HEK293T (cell line): ENCODE measurements at regions not wholly inside any gene's neighbourhood (a gene's known extent, or its start where the extent isn't known, plus 50 kb on each side); places are given as distances from the start of the nearest gene placed in this dataset.

Experiments
- CTCF ChIA-PET: fragments of 350-600 bp; formaldehyde crosslinking; extraction: SDS; loops from one replicate; lab custom pipeline; 2021; ENCODE audit warnings: antibody characterized with exemption, inconsistent platforms; lab: Yijun Ruan, JAX
- POLR2A ChIA-PET: fragments of 350-600 bp; formaldehyde crosslinking; extraction: SDS; loops from one replicate; lab custom pipeline; 2020; ENCODE audit warnings: antibody characterized with exemption, inconsistent platforms; lab: Yijun Ruan, JAX
- DNase-seq: peaks from one replicate; pipeline ENCODE4 v3.0.0; 2012; ENCODE audit warnings: mixed read lengths; ENCODE audit errors: extremely low spot score
- ARNT ChIP-seq: fragments of 450-650 bp; IDR thresholded peaks from 2 replicates; pipeline ENCODE4 v1.6.1; 2017; ENCODE audit warnings: mild to moderate bottlenecking
- BHLHE40 ChIP-seq: fragments of 450-650 bp; IDR thresholded peaks from 2 replicates; pipeline ENCODE4 v1.6.1; 2016; ENCODE audit warnings: mild to moderate bottlenecking, moderate library complexity, borderline replicate concordance
- CTBP1 ChIP-seq: fragments of 450-650 bp; IDR thresholded peaks from 2 replicates; pipeline ENCODE4 v1.6.1; 2016; ENCODE audit warnings: borderline replicate concordance
- ELF4 ChIP-seq: fragments of 450-650 bp; IDR thresholded peaks from 2 replicates; pipeline ENCODE4 v1.6.1; 2017; ENCODE audit warnings: antibody characterized with exemption
- FOXA1 ChIP-seq: fragments of 450-650 bp; IDR thresholded peaks from 2 replicates; pipeline ENCODE4 v1.6.1; 2016; ENCODE audit warnings: mild to moderate bottlenecking
- FOXK2 ChIP-seq: fragments of 450-650 bp; IDR thresholded peaks from 2 replicates; pipeline ENCODE4 v1.6.1; 2016; ENCODE audit warnings: mild to moderate bottlenecking
- FOXM1 ChIP-seq: fragments of 450-650 bp; IDR thresholded peaks from 2 replicates; pipeline ENCODE4 v1.6.1; 2017; ENCODE audit warnings: mild to moderate bottlenecking, borderline replicate concordance
- HDGF ChIP-seq: fragments of 450-650 bp; IDR thresholded peaks from 2 replicates; pipeline ENCODE4 v1.6.1; 2017; ENCODE audit warnings: antibody characterized with exemption, borderline replicate concordance
- L3MBTL2 ChIP-seq: fragments of 450-650 bp; conservative IDR thresholded peaks from 2 replicates; pipeline ENCODE4 v1.6.1; 2016; ENCODE audit warnings: mild to moderate bottlenecking
- LEF1 ChIP-seq: fragments of 450-650 bp; IDR thresholded peaks from 2 replicates; pipeline ENCODE4 v1.6.1; 2017; ENCODE audit warnings: mild to moderate bottlenecking, borderline replicate concordance
- NFRKB ChIP-seq: fragments of 450-650 bp; IDR thresholded peaks from 2 replicates; pipeline ENCODE4 v1.6.1; 2016; ENCODE audit warnings: mild to moderate bottlenecking, moderate library complexity
- PKNOX1 ChIP-seq: fragments of 450-650 bp; IDR thresholded peaks from 2 replicates; pipeline ENCODE4 v1.6.1; 2016
- SP1 ChIP-seq: fragments of 450-650 bp; IDR thresholded peaks from 2 replicates; pipeline ENCODE4 v1.6.1; 2017
- SUZ12 ChIP-seq: fragments of 450-650 bp; IDR thresholded peaks from 2 replicates; pipeline ENCODE4 v1.6.1; 2016; ENCODE audit warnings: mild to moderate bottlenecking
- TARDBP ChIP-seq: fragments of 450-650 bp; IDR thresholded peaks from 2 replicates; pipeline ENCODE4 v1.6.1; 2016
- ZNF384 ChIP-seq: fragments of 450-650 bp; IDR thresholded peaks from 2 replicates; pipeline ENCODE4 v1.6.1; 2016

GRCh38 chrX:2640436-2641150, 50.5 kb upstream of the CD99 start:
- TF ChIP-seq HDGF (no peak), SUZ12 (no peak), ARNT (no peak), FOXM1 (no peak), TARDBP (no peak), SP1 (no peak), BHLHE40 (no peak), FOXK2 (no peak), FOXA1 (no peak), PKNOX1 (no peak)
- CTCF ChIA-PET, result no interaction called here
- POLR2A ChIA-PET, result no interaction called here
- DNase-seq, result no peak

- POLR2A ChIA-PET, result no interaction called here
- CTCF ChIA-PET, result no interaction called here
- no peak for DNase-seq
- no peak for TF ChIP-seq SP1
- no peak for TF ChIP-seq BHLHE40
- TF ChIP-seq NFRKB, result no peak
- TF ChIP-seq ZNF384, result no peak
- no peak for TF ChIP-seq FOXM1
- no peak for TF ChIP-seq CTBP1
- no peak for TF ChIP-seq HDGF
- no peak for TF ChIP-seq LEF1
- no peak for TF ChIP-seq TARDBP
- no peak for TF ChIP-seq PKNOX1
- no peak for TF ChIP-seq ARNT
- no peak for TF ChIP-seq L3MBTL2
- no peak for TF ChIP-seq SUZ12
Observed at GRCh38 chrX:2638279-2638678, 52.8 kb upstream of the CD99 start.

- ChIA-PET CTCF (no interaction called here), POLR2A (no interaction called here)
- no peak for TF ChIP-seq SP1
- TF ChIP-seq FOXM1, result no peak
- no peak for TF ChIP-seq FOXK2
- no peak for TF ChIP-seq NFRKB
- TF ChIP-seq SUZ12, result no peak
- TF ChIP-seq TARDBP, result no peak
- no peak for TF ChIP-seq ARNT
- TF ChIP-seq ZNF384, result no peak
- TF ChIP-seq LEF1, result no peak
- no peak for DNase-seq
Observed at GRCh38 chrX:2635342-2635741, 55.8 kb upstream of the CD99 start.

- ChIA-PET POLR2A (no interaction called here), CTCF (no interaction called here)
- DNase-seq, result no peak
- no peak for TF ChIP-seq SUZ12
- no peak for TF ChIP-seq PKNOX1
- TF ChIP-seq HDGF, result no peak
- no peak for TF ChIP-seq FOXK2
- TF ChIP-seq NFRKB, result no peak
- TF ChIP-seq FOXM1, result no peak
- no peak for TF ChIP-seq L3MBTL2
Observed at GRCh38 chrX:2632533-2633504, 58.3 kb upstream of the CD99 start.

GRCh38 chrX:2631743-2632532, 59.2 kb upstream of the CD99 start:
- no peak for DNase-seq
- no peak for TF ChIP-seq BHLHE40
- TF ChIP-seq PKNOX1, result no peak
- TF ChIP-seq CTBP1, result no peak
- TF ChIP-seq L3MBTL2, result no peak
- TF ChIP-seq TARDBP, result no peak
- TF ChIP-seq ARNT, result no peak
- TF ChIP-seq NFRKB, result no peak
- no peak for TF ChIP-seq ELF4
- no peak for TF ChIP-seq FOXK2
- no peak for TF ChIP-seq ZNF384
- TF ChIP-seq FOXA1, result no peak
- TF ChIP-seq SP1, result no peak
- no peak for TF ChIP-seq HDGF
- no peak for TF ChIP-seq SUZ12
- no peak for TF ChIP-seq LEF1
- TF ChIP-seq FOXM1, result no peak
- CTCF ChIA-PET, result no interaction called here
- POLR2A ChIA-PET, result no interaction called here
